ENCODE measurements at regions not wholly inside any gene's neighbourhood (a gene's known extent, or its start where the extent isn't known, plus 50 kb on each side); places are given as distances from the start of the nearest gene placed in this dataset.

DNA sequence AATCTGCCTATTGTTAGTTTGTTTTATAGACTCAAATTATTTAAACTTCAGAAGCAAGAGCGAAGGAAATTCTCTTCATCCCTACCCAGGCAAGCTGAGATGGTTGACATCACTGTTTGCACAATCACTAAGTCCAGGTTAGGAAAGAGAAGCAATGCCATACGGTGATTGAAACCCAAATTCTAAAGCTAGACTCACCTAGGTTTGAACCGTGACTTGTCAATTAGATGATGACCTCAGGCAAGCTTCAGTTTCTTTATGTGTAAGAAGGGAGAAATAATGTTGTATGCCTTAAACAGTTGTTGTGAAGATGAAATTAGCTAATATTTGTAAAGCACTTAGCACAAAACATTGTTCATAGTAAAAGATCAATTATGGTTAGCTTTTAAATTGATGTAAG lies 96.5 kb upstream of the ANKRD55 start:
- TF ChIP-seq, protein P1, sequence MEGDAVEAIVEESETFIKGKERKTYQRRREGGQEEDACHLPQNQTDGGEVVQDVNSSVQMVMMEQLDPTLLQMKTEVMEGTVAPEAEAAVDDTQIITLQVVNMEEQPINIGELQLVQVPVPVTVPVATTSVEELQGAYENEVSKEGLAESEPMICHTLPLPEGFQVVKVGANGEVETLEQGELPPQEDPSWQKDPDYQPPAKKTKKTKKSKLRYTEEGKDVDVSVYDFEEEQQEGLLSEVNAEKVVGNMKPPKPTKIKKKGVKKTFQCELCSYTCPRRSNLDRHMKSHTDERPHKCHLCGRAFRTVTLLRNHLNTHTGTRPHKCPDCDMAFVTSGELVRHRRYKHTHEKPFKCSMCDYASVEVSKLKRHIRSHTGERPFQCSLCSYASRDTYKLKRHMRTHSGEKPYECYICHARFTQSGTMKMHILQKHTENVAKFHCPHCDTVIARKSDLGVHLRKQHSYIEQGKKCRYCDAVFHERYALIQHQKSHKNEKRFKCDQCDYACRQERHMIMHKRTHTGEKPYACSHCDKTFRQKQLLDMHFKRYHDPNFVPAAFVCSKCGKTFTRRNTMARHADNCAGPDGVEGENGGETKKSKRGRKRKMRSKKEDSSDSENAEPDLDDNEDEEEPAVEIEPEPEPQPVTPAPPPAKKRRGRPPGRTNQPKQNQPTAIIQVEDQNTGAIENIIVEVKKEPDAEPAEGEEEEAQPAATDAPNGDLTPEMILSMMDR (IDR thresholded peaks at IDR 0.05): no peak
- TF ChIP-seq ZFX (IDR thresholded peaks at IDR 0.05; ENCODE audit: borderline replicate concordance): no peak
- H3K27ac ChIP-seq: no peak overlapping the region

DNA sequence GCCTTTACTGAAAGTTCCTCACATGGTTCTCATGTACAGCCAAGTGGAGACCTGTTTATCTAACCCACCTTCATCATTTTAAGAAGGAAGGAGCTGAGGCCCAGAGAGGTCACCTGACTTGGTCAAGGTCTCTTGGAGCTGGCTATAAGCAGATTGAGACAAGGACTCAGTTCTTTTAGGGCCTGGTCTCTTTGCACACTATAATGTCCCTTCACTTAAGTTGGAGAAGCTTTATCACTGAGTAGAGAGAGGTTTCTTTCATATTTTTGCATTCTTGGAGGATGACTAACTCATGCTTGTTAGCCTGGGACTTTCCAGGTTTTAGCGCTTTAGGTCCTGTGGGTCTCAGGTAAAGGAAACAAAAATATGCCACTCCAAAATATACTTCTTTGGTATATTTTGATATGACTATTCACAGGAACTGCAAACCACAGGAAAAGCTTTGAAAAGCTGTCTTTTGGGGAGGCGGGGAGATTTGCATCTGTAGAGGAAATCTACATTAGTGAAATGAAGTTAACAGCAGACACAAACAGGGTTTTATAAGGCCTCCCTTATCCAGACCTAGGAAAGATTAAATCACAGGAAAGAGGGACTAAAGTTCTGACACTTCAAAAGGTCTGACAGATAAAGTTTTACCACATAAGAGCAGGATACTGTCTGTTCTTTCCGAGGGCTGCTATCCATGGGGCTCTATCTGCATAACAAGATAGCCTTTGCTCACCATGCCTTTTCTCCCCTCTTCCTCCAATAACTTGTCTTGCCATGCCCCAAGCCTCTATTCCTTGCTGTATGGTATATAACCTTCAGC lies 95.8 kb upstream of the ANKRD55 start:
- no peak for TF ChIP-seq ZFX (IDR thresholded peaks at IDR 0.05; ENCODE audit: borderline replicate concordance)
- TF ChIP-seq, protein P1 (IDR thresholded peaks at IDR 0.05): no peak
- H3K27ac ChIP-seq: no peak overlapping the region

DNA sequence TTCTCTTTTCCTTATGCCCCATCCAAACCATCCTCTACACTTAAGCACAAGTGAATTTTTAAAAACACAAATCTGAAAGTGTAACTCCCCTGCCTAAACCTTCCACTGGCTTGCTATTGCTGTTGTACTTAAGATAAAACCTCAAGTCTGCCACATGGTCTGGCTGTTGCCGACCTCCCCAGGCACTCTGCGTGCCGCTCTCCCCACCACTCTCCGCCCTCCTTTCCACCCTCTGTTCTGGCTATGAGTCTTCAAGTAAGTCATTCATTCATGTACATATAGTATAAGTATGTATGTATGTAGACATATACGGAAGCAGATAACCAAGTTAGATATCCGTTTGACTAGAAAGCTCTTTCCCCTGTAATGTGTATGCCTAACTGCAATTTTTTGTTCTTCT lies 94.7 kb upstream of the ANKRD55 start:
- H3K27ac ChIP-seq: no peak overlapping the region
- TF ChIP-seq, protein P1 (IDR thresholded peaks at IDR 0.05): no peak
- TF ChIP-seq ZFX (IDR thresholded peaks at IDR 0.05; ENCODE audit: borderline replicate concordance): no peak

DNA sequence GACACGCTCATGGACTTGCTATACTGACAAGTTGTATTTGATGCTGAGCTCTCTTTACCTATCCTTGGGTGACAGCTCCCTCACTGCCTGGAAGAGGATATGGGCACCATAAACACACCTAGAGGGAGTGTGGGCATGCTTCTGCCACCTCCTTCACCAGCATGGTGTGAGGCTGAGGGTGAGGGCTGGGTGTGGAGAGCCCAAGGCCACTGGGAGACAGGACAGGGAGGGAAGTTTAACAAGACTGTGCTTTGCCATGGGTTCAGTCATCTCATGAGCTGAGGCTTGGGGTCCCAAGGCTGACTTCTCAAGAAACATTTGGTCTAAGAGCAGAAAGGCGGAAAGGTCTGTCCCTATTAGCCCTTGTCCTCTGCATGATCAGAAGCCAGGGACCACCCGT lies 93.6 kb upstream of the ANKRD55 start:
- no peak for TF ChIP-seq ZFX (IDR thresholded peaks at IDR 0.05; ENCODE audit: borderline replicate concordance)
- TF ChIP-seq, protein P1 (IDR thresholded peaks at IDR 0.05): no peak
- H3K27ac ChIP-seq: no peak overlapping the region

DNA sequence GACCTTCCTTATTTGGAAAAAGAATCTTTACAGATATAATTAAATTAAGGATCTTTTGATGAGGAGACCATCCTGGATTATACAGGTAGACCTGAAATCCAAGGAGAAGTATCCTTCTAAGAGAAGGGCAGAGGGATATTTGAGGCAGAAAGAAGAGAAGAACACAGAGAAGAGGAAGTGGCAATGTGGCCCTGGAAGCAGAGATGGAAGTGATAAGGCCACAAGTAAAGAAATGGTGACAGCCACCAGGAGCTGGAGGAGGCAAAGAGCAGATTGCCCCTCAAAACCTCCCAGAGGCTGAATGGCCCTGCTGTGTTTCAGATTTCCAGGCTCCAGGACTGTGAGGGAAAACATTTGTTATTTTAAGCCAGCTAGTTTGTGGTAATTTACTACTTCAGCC lies 93.0 kb upstream of the ANKRD55 start:
- no peak overlapping the region for H3K27ac ChIP-seq
- no peak for TF ChIP-seq ZFX (IDR thresholded peaks at IDR 0.05; ENCODE audit: borderline replicate concordance)
- TF ChIP-seq, protein P1 (IDR thresholded peaks at IDR 0.05): no peak

DNA sequence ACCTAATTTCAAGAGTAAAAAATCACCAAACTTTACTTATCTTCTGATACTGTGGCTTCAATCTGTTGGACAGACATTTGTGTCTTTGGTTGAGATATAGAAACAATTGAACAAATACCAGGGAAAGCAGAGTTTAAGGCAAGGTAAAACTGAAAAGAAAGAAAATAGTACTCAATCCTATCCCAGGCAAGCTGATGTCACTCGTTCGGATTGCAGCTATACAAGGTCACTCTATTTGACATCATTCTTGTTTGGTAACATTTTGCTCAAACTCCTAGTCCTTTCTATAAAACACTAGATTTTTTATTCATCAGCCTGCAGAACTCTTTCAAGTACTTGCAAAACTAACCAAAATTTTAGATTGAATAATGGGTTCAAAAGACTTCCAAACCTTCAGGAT lies 91.9 kb upstream of the ANKRD55 start:
- no peak for TF ChIP-seq ZFX (IDR thresholded peaks at IDR 0.05; ENCODE audit: borderline replicate concordance)
- TF ChIP-seq, protein P1 (IDR thresholded peaks at IDR 0.05): no peak
- no peak overlapping the region for H3K27ac ChIP-seq

DNA sequence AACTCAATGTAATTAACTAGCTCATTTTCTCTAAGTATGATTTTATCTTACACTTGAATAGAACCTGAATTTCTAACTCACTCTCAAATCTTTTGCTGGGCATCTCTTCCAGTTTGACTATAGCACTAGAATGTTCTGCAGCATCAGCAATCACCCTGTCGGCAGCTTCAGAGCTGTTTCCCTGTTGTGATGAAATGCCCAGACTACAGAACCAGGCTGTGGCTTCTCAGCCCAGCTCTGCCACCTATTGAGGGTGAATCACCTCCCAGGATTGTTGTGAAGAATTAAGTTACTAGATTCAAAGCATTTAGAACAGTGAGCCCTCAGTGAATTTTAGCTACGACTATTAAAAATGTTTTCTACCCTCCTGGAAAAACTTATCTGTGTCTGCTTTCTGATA lies 90.4 kb upstream of the ANKRD55 start:
- no peak overlapping the region for H3K27ac ChIP-seq
- no peak for TF ChIP-seq ZFX (IDR thresholded peaks at IDR 0.05; ENCODE audit: borderline replicate concordance)
- TF ChIP-seq, protein P1 (IDR thresholded peaks at IDR 0.05): no peak
